Calu3 (cell line): ENCODE measurements at regions not wholly inside any gene's neighbourhood (a gene's known extent, or its start where the extent isn't known, plus 50 kb on each side); places are given as distances from the start of the nearest gene placed in this dataset.

Source experiments
- BruUV-seq: library from RNA; stranded (reverse); fragments of 400-500 nt; replicated peaks from 2 replicates; lab custom pipeline; 2021; lab: Mats Ljungman, UMichigan
- CTCF ChIA-PET: fragments of 300-600 bp; sonication (Branson Sonifier 250); formaldehyde crosslinking; loops from one replicate; lab custom pipeline; 2022; ENCODE audit warnings: antibody characterized with exemption; lab: Charles Lee
- DNase-seq: peaks from one replicate; pipeline ENCODE4 v3.0.0; 2022
- H3K27ac Mint-ChIP-seq: one replicate; pipeline ENCODE4 v1.8.0; 2022; ENCODE audit warnings: mixed read lengths; ENCODE audit not compliant: unreplicated experiment
- H3K27me3 Mint-ChIP-seq: one replicate; pipeline ENCODE4 v1.8.0; 2022; ENCODE audit warnings: mixed read lengths; ENCODE audit not compliant: unreplicated experiment
- H3K36me3 Mint-ChIP-seq: one replicate; pipeline ENCODE4 v1.8.0; 2022; ENCODE audit warnings: mild to moderate bottlenecking, moderate library complexity, mixed read lengths; ENCODE audit not compliant: insufficient read depth, unreplicated experiment
- H3K4me1 Mint-ChIP-seq: one replicate; pipeline ENCODE4 v1.8.0; 2022; ENCODE audit warnings: mild to moderate bottlenecking, low read depth, mixed read lengths; ENCODE audit not compliant: unreplicated experiment
- H3K4me3 Mint-ChIP-seq: one replicate; pipeline ENCODE4 v1.8.0; 2022; ENCODE audit warnings: mild to moderate bottlenecking, low read depth, moderate library complexity, mixed read lengths; ENCODE audit not compliant: unreplicated experiment
- H3K9me3 Mint-ChIP-seq: one replicate; pipeline ENCODE4 v1.8.0; 2022; ENCODE audit warnings: low read depth, mixed read lengths; ENCODE audit not compliant: unreplicated experiment
- intact Hi-C: fragments of 100-400 bp; cut with micrococcal nuclease; formaldehyde crosslinking; loops from one replicate; pipeline ENCODE4 v1.10.0; 2022; ENCODE audit not compliant: unreplicated experiment
- TF ChIP-seq, protein P1 (sequence below): fragments of 200-600 bp; IDR thresholded peaks from one replicate; pipeline ENCODE4 v1.8.0; 2022; ENCODE audit warnings: antibody characterized with exemption; ENCODE audit not compliant: unreplicated experiment

DNA sequence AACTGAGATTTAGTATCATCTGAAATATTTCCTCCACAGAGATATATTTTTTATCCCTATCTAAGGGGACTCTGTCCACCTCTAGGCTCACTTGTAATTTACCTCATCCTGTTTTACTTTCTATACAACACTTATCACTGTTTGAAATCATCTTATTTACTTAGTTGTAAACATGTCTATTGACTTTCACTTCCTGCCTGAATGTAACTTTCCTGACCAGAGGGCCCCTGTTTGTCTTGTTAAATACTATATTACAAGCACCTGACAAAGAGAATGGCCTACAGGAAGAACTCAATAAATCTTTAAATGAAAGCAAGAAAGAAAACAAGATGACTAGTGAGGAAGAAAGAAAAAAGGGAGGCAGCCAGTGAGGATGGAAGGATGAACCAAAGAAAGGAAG lies 1727.5 kb downstream of the LRRC4C start:
- TF ChIP-seq, protein P1, sequence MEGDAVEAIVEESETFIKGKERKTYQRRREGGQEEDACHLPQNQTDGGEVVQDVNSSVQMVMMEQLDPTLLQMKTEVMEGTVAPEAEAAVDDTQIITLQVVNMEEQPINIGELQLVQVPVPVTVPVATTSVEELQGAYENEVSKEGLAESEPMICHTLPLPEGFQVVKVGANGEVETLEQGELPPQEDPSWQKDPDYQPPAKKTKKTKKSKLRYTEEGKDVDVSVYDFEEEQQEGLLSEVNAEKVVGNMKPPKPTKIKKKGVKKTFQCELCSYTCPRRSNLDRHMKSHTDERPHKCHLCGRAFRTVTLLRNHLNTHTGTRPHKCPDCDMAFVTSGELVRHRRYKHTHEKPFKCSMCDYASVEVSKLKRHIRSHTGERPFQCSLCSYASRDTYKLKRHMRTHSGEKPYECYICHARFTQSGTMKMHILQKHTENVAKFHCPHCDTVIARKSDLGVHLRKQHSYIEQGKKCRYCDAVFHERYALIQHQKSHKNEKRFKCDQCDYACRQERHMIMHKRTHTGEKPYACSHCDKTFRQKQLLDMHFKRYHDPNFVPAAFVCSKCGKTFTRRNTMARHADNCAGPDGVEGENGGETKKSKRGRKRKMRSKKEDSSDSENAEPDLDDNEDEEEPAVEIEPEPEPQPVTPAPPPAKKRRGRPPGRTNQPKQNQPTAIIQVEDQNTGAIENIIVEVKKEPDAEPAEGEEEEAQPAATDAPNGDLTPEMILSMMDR: no peak
- CTCF ChIA-PET: no interaction called here
- peaks cover 24% of the 10 kb centered on the region for H3K9me3 Mint-ChIP-seq
- no peak overlapping the region for H3K4me3 Mint-ChIP-seq
- no peak for DNase-seq
- no peaks in the 10 kb centered on the region for H3K27me3 Mint-ChIP-seq
- no TSS peak for BruUV-seq
- H3K4me1 Mint-ChIP-seq: no peaks in the 10 kb centered on the region
- H3K36me3 Mint-ChIP-seq: no peaks in the 10 kb centered on the region
- intact Hi-C loops: no loop called here
- H3K27ac Mint-ChIP-seq: no peak overlapping the region

- DNase-seq: no peak
- no peaks in the 10 kb centered on the region for H3K36me3 Mint-ChIP-seq
- intact Hi-C loops: no loop called here
- no peak overlapping the region for H3K27ac Mint-ChIP-seq
- no peak overlapping the region for H3K4me3 Mint-ChIP-seq
- H3K4me1 Mint-ChIP-seq: no peaks in the 10 kb centered on the region
- no TSS peak for BruUV-seq
- H3K27me3 Mint-ChIP-seq: no peaks in the 10 kb centered on the region
- CTCF ChIA-PET: no interaction called here
- TF ChIP-seq, protein P1: no peak
- H3K9me3 Mint-ChIP-seq: peaks cover 14% of the 10 kb centered on the region
These were observed 1734.4 kb downstream of the LRRC4C start for GRCh38 chr11:39725081-39725480.

DNA sequence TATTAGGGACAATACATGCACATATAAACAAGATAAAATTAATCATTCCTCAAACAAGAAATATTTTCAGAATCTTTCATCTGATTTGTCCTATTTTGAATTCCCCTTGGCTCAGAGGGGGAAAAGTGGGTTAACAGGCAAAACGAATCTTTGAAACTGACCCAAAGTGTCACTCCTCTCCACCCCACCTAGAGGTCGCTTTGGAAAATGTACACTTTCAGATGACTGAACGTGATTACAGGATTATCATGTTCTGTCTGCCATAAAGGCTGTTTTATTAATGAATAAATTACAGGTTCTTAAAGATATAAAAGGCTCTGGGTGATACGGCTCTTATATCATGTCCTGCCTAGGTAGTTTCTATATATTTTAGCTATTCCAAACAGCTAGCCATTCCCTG lies 1735.0 kb downstream of the LRRC4C start:
- DNase-seq: no peak
- Mint-ChIP-seq H3K27me3 (no peaks in the 10 kb centered on the region), H3K4me3 (no peak overlapping the region), H3K4me1 (no peaks in the 10 kb centered on the region), H3K27ac (no peak overlapping the region), H3K36me3 (no peaks in the 10 kb centered on the region), H3K9me3 (peaks cover 14% of the 10 kb centered on the region)
- intact Hi-C loops: no loop called here
- BruUV-seq: no TSS peak
- CTCF ChIA-PET: no interaction called here
- TF ChIP-seq, protein P1: no peak

GRCh38 chr11:39712581-39712980 lies 1746.9 kb downstream of the LRRC4C start:
- no TSS peak for BruUV-seq
- intact Hi-C loops: no loop called here
- no peak overlapping the region for H3K4me3 Mint-ChIP-seq
- no peak overlapping the region for H3K27ac Mint-ChIP-seq
- H3K36me3 Mint-ChIP-seq: no peaks in the 10 kb centered on the region
- TF ChIP-seq, protein P1: no peak
- H3K9me3 Mint-ChIP-seq: peaks cover 16% of the 10 kb centered on the region
- no peak for DNase-seq
- no peaks in the 10 kb centered on the region for H3K27me3 Mint-ChIP-seq
- H3K4me1 Mint-ChIP-seq: no peaks in the 10 kb centered on the region
- CTCF ChIA-PET: no interaction called here

GRCh38 chr11:39690856-39691255 lies 1768.6 kb downstream of the LRRC4C start:
- Mint-ChIP-seq H3K27ac (no peak overlapping the region), H3K4me1 (no peaks in the 10 kb centered on the region), H3K9me3 (peaks cover 19% of the 10 kb centered on the region), H3K27me3 (no peaks in the 10 kb centered on the region), H3K36me3 (no peaks in the 10 kb centered on the region), H3K4me3 (no peak overlapping the region)
- CTCF ChIA-PET: no interaction called here
- DNase-seq: no peak
- TF ChIP-seq, protein P1: no peak
- intact Hi-C loops: no loop called here
- BruUV-seq: no TSS peak
